DND-41 (cell line): ENCODE measurements at regions not wholly inside any gene's neighbourhood (a gene's known extent, or its start where the extent isn't known, plus 50 kb on each side); places are given as distances from the start of the nearest gene placed in this dataset.

ENCODE experiments used
- ATAC-seq: fragments of 200-7000 bp; cut with Tn5 transposase; 3 replicates; pipeline ENCODE4 v1.9.1; 2021; ENCODE audit warnings: low read depth; ENCODE audit not compliant: insufficient read depth
- DNase-seq: peaks from one replicate; pipeline ENCODE4 v3.0.0-alpha.2; 2020
- H2AFZ ChIP-seq: 2 replicates; pipeline ENCODE4 v1.6.0; 2012; ENCODE audit warnings: low read depth, low read length
- H3K27ac ChIP-seq: 2 replicates; pipeline ENCODE4 v1.5.1; 2012; ENCODE audit warnings: low read length, inconsistent platforms
- H3K27me3 ChIP-seq: fragments of 200-600 bp; sonication (generic); 2 replicates; pipeline ENCODE4 v1.6.0; 2012; ENCODE audit warnings: low read length, mild to moderate bottlenecking, inconsistent platforms; ENCODE audit not compliant: insufficient read depth, poor library complexity
- H3K36me3 ChIP-seq: 2 replicates; pipeline ENCODE4 v1.5.1; 2012; ENCODE audit warnings: low read length, inconsistent platforms; ENCODE audit not compliant: insufficient read depth
- H3K4me1 ChIP-seq: 2 replicates; pipeline ENCODE4 v1.5.1; 2012; ENCODE audit warnings: mild to moderate bottlenecking, low read length; ENCODE audit not compliant: insufficient read depth
- H3K4me2 ChIP-seq: 2 replicates; pipeline ENCODE4 v1.6.0; 2012; ENCODE audit warnings: mild to moderate bottlenecking, moderate library complexity, low read length, inconsistent platforms; ENCODE audit not compliant: insufficient read depth
- H3K4me3 ChIP-seq, 2 experiments: fragments of 200-600 bp in 1 of 2; shearing (Covaris generic) in 1 of 2; 2 replicates each; pipeline ENCODE4 v1.5.1; 2012 to 2016; ENCODE audit warnings: inconsistent platforms in 2 of 2, low read length in 2 of 2, mild to moderate bottlenecking in 2 of 2, low read depth in 1 of 2, moderate library complexity in 1 of 2
- H3K79me2 ChIP-seq: 2 replicates; pipeline ENCODE4 v1.6.0; 2012; ENCODE audit warnings: low read length, inconsistent platforms; ENCODE audit not compliant: insufficient read depth
- H3K9ac ChIP-seq: 2 replicates; pipeline ENCODE4 v1.6.0; 2012; ENCODE audit warnings: low read depth, mild to moderate bottlenecking, inconsistent platforms, low read length, moderate library complexity
- H3K9me3 ChIP-seq: 2 replicates; pipeline ENCODE4 v1.5.1; 2012; ENCODE audit warnings: low read length, moderate library complexity, mild to moderate bottlenecking, inconsistent platforms; ENCODE audit not compliant: insufficient read depth, severe bottlenecking
- H4K20me1 ChIP-seq: 2 replicates; pipeline ENCODE4 v1.6.0; 2012; ENCODE audit warnings: low read length; ENCODE audit not compliant: insufficient read depth
- CTCF ChIP-seq: IDR thresholded peaks from 2 replicates; pipeline ENCODE4 v1.5.1; 2012; ENCODE audit warnings: borderline replicate concordance, low read length, moderate library complexity, mild to moderate bottlenecking; ENCODE audit not compliant: poor library complexity, severe bottlenecking; ENCODE audit errors: extremely low read depth
- EZH2 ChIP-seq: IDR thresholded peaks from 3 replicates; pipeline ENCODE4 v1.6.1; 2012; ENCODE audit warnings: borderline replicate concordance, low read depth, mild to moderate bottlenecking, moderate library complexity, low read length, inconsistent platforms; ENCODE audit not compliant: severe bottlenecking

GRCh38 chr2:224268441-224268840 lies 133.5 kb downstream of the FAM124B start:
- no peak for ATAC-seq
- Histone ChIP-seq H3K79me2 (no peaks in the 10 kb centered on the region), H3K36me3 (no peaks in the 10 kb centered on the region), H4K20me1 (no peaks in the 10 kb centered on the region), H2AFZ (no peak overlapping the region), H3K4me1 (no peaks in the 10 kb centered on the region), H3K27me3 (peaks cover 6% of the 10 kb centered on the region), H3K4me2 (no peak overlapping the region), H3K9me3 (no peaks in the 10 kb centered on the region), H3K9ac (no peak overlapping the region), H3K27ac (no peak overlapping the region), H3K4me3 (no peak overlapping the region)
- no peak for TF ChIP-seq CTCF
- no peak for TF ChIP-seq EZH2
- DNase-seq, result no peak

GRCh38 chr2:224264259-224264658 lies 137.6 kb downstream of the FAM124B start:
- Histone ChIP-seq H3K4me2 (no peak overlapping the region), H3K4me3 (no peak overlapping the region), H3K27me3 (no peaks in the 10 kb centered on the region), H3K9ac (no peak overlapping the region), H3K4me1 (no peaks in the 10 kb centered on the region), H4K20me1 (no peaks in the 10 kb centered on the region), H3K27ac (no peak overlapping the region), H3K36me3 (no peaks in the 10 kb centered on the region), H3K9me3 (no peaks in the 10 kb centered on the region), H3K79me2 (no peaks in the 10 kb centered on the region), H2AFZ (no peak overlapping the region)
- no peak for DNase-seq
- TF ChIP-seq EZH2, result no peak
- TF ChIP-seq CTCF, result no peak
- ATAC-seq, result no peak

- Histone ChIP-seq H2AFZ (no peak overlapping the region), H3K36me3 (no peaks in the 10 kb centered on the region), H3K27ac (no peak overlapping the region), H3K4me1 (no peaks in the 10 kb centered on the region), H3K9ac (no peak overlapping the region), H3K27me3 (no peaks in the 10 kb centered on the region), H4K20me1 (no peaks in the 10 kb centered on the region), H3K4me3 (no peak overlapping the region), H3K79me2 (no peaks in the 10 kb centered on the region), H3K9me3 (no peaks in the 10 kb centered on the region), H3K4me2 (no peak overlapping the region)
- ATAC-seq, result no peak
- TF ChIP-seq CTCF (no peak), EZH2 (no peak)
- DNase-seq, result no peak
These were observed 138.3 kb downstream of the FAM124B start for GRCh38 chr2:224263571-224264043.

GRCh38 chr2:224261326-224261725 lies 140.6 kb downstream of the FAM124B start:
- H3K9me3 ChIP-seq, result no peaks in the 10 kb centered on the region
- no peak overlapping the region for H3K4me3 ChIP-seq
- no peak for TF ChIP-seq CTCF
- no peak for TF ChIP-seq EZH2
- no peak overlapping the region for H3K9ac ChIP-seq
- H3K27ac ChIP-seq, result no peak overlapping the region
- no peaks in the 10 kb centered on the region for H3K4me1 ChIP-seq
- no peak for ATAC-seq
- H4K20me1 ChIP-seq, result no peaks in the 10 kb centered on the region
- no peaks in the 10 kb centered on the region for H3K27me3 ChIP-seq
- no peaks in the 10 kb centered on the region for H3K79me2 ChIP-seq
- no peak overlapping the region for H3K4me2 ChIP-seq
- no peak overlapping the region for H2AFZ ChIP-seq
- no peak for DNase-seq
- H3K36me3 ChIP-seq, result no peaks in the 10 kb centered on the region
